ENCODE measurements at regions not wholly inside any gene's neighbourhood (a gene's known extent, or its start where the extent isn't known, plus 50 kb on each side); places are given as distances from the start of the nearest gene placed in this dataset.

- TF ChIP-seq CTCF (IDR thresholded peaks at IDR 0.05; ENCODE audit: low read length) (no peak), EZH2 (optimal IDR thresholded peaks at IDR 0.05; ENCODE audit: low read depth, low read length) (no peak), EZH2phosphoT487 (IDR thresholded peaks at IDR 0.05; ENCODE audit: low read length) (no peak)
Observed at GRCh38 chr14:46215801-46216200, 435.8 kb downstream of the RPL10L start.
